A549 (cell line): ENCODE measurements at regions not wholly inside any gene's neighbourhood (a gene's known extent, or its start where the extent isn't known, plus 50 kb on each side); places are given as distances from the start of the nearest gene placed in this dataset.

Source experiments
- CEBPB ChIP-seq, 2 experiments: fragments of >200 bp in 1 of 2; sonication (Bioruptor Twin) in 1 of 2; formaldehyde crosslinking in 1 of 2; IDR thresholded peaks; 2 replicates each; pipeline ENCODE4 v1.6.1; 2012 to 2016
- CHD4 ChIP-seq: fragments of 200-600 bp; sonication (generic); IDR thresholded peaks from 2 replicates; pipeline ENCODE4 v1.6.1; 2016; ENCODE audit warnings: antibody characterized with exemption, mild to moderate bottlenecking, borderline replicate concordance
- EHMT2 ChIP-seq: fragments of 200-600 bp; sonication (generic); IDR thresholded peaks from 2 replicates; pipeline ENCODE4 v1.6.1; 2016; ENCODE audit warnings: antibody characterized with exemption, low read depth, mild to moderate bottlenecking, moderate library complexity
- EP300 ChIP-seq, 2 experiments: fragments of >200 bp; sonication (Bioruptor Twin); formaldehyde crosslinking; IDR thresholded peaks; 2 replicates in 1 of 2; 3 replicates in 1 of 2; pipeline ENCODE4 v1.6.1; 2016 to 2017
- HOXA7 ChIP-seq: fragments of 250-450 bp; sonication (Bioruptor Pico); IDR thresholded peaks from 2 replicates; pipeline ENCODE4 v1.5.0; 2020; ENCODE audit warnings: mild to moderate bottlenecking, moderate library complexity
- KDM1A ChIP-seq: fragments of 200-600 bp; sonication (generic); IDR thresholded peaks from 2 replicates; pipeline ENCODE4 v1.6.1; 2016; ENCODE audit warnings: low read depth, mild to moderate bottlenecking
- MAX ChIP-seq: IDR thresholded peaks from 2 replicates; pipeline ENCODE4 v1.6.1; 2012
- POLR2A ChIP-seq: IDR thresholded peaks from 2 replicates; pipeline ENCODE4 v1.6.1; 2012; ENCODE audit warnings: mild to moderate bottlenecking, low read length
- POLR2AphosphoS2 ChIP-seq: conservative IDR thresholded peaks from 2 replicates; pipeline ENCODE4 v1.6.1; 2012; ENCODE audit warnings: low read length, improper control_type of control experiment, inconsistent platforms
- SMC3 ChIP-seq: fragments of >200 bp; sonication (Bioruptor Twin); formaldehyde crosslinking; IDR thresholded peaks from 3 replicates; pipeline ENCODE4 v1.6.1; 2018; ENCODE audit warnings: inconsistent platforms
- ZFP36 ChIP-seq: fragments of 450-650 bp; IDR thresholded peaks from 2 replicates; pipeline ENCODE4 v1.6.1; 2014; ENCODE audit warnings: borderline replicate concordance; ENCODE audit not compliant: partially characterized antibody
- TF ChIP-seq, protein P1 (sequence below): fragments of >200 bp; sonication (Bioruptor Twin); formaldehyde crosslinking; IDR thresholded peaks from 3 replicates; pipeline ENCODE4 v1.5.1; 2016
- TF ChIP-seq, protein P2 (sequence below): fragments of 450-650 bp; IDR thresholded peaks from 2 replicates; pipeline ENCODE4 v1.6.1; 2014; ENCODE audit warnings: antibody characterized with exemption

DNA sequence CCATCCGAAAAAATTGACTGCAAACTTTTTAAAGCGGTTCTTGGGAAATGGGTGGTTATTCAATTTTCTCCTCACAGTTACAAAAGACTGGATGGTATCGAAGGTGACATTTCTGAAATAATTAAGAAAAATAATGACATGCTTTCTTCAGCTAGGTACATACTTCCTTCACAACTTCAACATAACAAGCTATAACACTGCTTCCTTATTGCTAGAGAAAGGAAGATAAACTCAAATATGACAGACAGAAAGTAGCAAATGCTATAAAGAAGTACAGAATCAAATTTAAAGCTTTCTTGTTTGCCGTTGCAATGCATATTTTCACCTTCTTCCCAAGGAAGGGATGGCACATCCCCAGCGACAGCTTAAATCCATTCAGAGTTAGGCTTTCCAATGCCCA is 93.5 kb upstream of the EFNA5 start:
- TF ChIP-seq EP300 (IDR thresholded peaks at IDR 0.05), result no peak
- TF ChIP-seq, protein P1, sequence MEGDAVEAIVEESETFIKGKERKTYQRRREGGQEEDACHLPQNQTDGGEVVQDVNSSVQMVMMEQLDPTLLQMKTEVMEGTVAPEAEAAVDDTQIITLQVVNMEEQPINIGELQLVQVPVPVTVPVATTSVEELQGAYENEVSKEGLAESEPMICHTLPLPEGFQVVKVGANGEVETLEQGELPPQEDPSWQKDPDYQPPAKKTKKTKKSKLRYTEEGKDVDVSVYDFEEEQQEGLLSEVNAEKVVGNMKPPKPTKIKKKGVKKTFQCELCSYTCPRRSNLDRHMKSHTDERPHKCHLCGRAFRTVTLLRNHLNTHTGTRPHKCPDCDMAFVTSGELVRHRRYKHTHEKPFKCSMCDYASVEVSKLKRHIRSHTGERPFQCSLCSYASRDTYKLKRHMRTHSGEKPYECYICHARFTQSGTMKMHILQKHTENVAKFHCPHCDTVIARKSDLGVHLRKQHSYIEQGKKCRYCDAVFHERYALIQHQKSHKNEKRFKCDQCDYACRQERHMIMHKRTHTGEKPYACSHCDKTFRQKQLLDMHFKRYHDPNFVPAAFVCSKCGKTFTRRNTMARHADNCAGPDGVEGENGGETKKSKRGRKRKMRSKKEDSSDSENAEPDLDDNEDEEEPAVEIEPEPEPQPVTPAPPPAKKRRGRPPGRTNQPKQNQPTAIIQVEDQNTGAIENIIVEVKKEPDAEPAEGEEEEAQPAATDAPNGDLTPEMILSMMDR, result no peak
- no peak for TF ChIP-seq CHD4
- TF ChIP-seq ZFP36, result no peak
- TF ChIP-seq POLR2A, result no peak
- no peak for TF ChIP-seq HOXA7 (CRISPR knock-in tag)
- no peak for TF ChIP-seq MAX
- no peak for TF ChIP-seq EHMT2
- TF ChIP-seq POLR2AphosphoS2, result no peak
- TF ChIP-seq CEBPB (IDR thresholded peaks at IDR 0.05), result no peak
- TF ChIP-seq, protein P2, sequence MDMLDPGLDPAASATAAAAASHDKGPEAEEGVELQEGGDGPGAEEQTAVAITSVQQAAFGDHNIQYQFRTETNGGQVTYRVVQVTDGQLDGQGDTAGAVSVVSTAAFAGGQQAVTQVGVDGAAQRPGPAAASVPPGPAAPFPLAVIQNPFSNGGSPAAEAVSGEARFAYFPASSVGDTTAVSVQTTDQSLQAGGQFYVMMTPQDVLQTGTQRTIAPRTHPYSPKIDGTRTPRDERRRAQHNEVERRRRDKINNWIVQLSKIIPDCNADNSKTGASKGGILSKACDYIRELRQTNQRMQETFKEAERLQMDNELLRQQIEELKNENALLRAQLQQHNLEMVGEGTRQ, result no peak
- TF ChIP-seq KDM1A, result no peak
- no peak for TF ChIP-seq SMC3
